NCI-H1436 treated with DMSO at 0.1 percent for 48 hours (cell line): ENCODE measurements at regions not wholly inside any gene's neighbourhood (a gene's known extent, or its start where the extent isn't known, plus 50 kb on each side); places are given as distances from the start of the nearest gene placed in this dataset.

Experiments used
- DNase-seq: peaks from one replicate; lab custom pipeline; 2025; lab: John Stamatoyannopoulos, UW

DNA sequence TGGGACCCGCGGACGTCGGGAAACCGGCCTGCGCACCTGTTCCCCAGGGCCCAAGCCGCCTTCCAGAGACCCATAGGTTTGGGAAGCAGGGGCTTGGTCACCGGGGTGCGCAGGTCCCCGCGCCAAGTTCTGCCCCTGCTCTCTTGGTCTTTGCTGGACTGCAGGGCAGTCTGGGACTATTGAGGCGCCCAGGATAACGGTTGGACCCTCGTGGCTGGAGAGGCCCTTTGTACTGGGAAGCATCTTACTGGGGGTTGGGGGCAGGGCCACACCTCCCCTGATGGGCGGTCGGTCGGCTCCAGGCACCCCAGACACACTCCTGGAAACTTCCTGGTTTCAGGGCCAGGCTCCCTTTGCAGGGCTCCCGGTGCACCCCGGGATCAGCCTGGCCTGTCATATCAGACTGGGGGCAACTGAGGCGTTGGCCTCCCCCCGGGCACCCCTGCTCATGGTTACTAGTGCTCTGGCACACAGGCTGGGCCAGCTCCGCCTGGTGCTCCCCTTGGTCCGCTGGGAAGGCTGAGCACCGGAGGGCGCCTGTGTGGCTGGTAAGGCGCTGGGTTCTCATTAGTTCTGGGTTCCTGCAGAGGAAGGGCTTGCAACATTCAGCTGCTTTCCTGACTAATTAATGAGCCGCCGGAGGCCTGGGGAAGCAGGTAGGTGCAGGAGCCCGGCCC is 1250.5 kb downstream of the BRD1 start:
- no peak for DNase-seq

DNA sequence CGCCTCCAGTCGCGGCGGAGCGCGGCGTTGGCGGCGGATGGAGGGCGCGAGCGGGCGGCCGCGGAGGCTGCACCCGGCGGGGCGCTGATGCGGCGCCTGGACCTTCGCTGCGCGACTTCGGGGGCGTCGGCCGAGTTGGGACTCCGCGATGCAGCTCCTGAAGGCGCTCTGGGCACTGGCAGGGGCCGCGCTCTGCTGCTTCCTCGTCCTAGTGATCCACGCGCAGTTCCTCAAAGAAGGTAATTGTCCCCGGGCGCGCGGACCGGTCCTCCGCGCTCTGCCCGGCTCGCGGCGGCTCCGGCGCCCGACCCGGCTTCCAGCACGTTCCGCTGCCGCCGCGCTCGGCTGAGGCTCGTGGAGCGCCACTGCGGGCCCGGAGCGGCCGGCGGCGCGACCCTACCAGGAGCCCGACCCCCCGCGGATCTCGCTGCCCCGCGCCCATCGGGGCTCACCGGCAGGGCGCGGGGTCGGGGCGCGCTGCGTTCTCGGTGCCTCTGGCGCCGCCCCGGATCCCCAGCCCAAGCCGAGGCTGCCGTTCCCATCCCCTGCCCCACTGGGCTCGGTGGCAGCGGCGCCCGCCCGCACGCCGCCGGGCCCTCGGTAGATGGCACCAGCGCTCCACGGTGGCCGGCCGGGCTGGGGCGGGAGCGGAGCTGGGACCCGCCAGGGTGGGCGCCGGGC is 1251.2 kb downstream of the BRD1 start:
- no peak for DNase-seq

DNA sequence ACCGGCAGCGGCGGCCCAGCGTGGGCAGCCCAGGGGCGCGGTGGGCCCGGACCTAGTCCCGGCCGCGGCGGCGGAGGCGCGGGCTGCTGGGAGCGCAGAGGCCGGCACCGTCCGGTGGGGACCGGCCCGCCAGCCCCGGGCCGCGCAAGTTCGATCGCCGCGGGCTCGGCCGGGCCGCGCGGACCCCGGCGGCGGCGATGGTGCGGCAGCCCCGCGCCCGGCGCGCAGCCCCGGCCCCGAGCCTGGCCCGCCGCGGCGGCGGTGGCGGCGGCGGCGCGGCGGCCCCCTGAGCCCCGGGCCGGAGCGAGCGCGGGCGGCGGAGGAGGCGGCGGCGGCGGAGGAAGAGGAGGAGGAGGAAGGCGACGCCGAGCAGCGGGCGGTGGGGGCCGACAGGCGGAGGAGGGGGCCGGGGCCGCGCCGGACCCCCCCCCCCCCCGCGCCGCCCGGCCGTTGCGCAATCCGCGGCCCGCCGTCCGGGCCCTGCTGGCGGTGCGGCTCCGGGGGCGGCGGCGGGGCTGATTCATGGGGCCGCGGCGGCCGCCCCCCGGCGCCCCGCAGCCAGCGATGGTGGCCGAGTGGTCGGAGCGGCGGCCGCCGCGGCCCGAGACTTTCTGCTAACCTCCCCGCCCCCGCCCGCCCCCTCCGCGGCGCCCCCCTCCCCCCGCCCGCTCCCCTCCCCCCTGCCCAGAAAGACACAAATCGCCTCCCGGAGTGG is 1251.9 kb downstream of the BRD1 start:
- DNase-seq, result no peak

DNA sequence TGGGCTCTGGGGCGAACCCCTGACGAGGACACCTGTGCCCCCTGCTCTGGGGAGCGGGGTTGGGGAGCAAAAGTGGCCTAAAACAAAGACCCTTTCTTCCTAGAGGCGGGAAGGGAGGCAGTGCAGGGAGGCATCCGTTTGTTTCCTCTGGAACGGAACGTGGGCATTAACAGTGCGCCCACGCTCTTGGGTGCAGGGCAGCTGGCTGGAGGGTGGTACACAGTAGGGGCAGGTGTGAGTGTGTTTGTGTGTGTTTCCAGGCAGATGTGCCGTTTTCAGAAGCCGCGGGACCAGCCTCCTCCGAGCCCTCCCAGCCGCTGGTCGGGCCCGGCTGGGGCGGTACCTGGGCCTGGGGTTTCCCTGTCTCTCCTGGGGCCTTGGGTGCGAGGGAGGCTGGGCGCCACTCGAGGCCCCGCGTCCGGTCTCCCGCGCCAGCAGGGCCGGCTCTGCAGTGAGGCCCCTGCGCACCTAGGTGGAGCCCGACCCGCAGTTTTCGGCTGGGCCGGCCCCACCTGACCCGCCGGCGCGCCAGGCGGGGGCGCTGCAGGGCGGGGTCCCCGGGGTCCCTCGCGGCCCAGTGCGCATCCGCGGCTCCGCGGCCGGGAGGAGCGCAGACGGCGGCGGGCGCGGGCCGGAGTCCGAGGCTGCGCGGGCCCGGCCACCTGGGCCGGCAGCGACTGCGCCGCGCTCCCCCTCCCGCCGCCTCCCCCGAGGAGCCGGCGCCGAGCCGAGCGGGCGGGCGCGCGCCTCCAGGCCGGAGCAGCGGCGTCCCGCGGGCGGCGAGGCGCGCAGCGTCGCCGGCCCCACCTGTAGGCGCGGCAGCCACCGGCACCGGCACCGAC is 1252.7 kb downstream of the BRD1 start:
- DNase-seq, result no peak

DNA sequence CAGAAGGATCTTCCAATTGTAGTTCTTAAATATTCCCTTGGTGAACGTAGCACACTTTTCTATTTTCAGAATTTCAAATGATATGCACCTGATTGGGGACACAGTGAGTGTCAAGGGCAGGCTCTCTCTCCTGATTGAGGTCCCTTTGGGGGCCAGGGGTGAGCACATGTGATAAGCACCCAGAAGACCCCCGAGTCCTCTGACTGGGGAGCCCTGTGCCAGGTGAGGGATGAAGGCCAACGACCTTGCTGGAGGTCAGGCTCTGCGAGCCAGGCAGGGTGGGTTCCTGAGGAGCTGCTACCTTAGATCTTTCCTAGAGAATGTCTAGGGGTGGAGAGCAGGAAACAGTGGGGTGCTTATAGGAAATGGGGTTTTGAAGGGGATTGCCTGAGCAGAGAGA is 1253.9 kb downstream of the BRD1 start:
- DNase-seq, result no peak

DNA sequence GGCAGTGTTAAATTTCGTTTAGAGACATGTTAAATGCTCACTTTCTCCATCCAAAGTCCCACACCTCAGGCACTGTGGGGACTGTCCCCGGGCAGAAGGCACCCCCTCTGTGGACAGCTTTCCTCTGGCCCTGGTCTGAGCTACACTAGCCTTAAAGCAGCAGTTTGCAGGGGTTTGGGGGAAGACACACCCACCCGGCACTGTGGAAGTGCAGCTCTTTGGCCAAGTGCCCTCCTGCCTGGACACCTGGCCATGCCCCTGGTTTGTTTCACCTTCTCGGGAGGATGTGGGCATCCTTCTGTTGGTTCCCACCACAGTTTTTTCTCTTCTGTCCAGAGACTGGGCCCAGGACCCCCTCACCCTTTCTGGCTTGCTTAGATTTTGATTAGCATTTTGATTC is 1254.7 kb downstream of the BRD1 start:
- DNase-seq, result no peak

DNA sequence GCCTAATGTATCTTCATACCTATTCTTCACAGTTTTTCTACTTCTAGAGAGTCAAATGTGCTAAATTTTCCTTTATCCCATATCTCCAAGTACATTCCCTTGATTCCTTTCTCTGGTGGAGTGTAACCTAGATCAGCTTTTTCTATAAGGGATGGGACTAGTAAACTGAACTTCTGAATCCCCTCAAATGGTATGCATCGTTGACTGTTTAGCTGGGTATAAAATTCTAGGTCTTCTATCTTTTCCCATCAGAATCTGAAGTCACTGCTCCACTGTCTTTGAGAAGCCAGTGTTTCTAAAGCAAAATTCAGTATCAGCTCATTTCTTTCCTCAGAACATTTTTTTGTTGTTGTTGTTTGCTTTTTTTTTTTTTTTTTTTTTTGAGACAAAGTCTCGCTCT is 1256.8 kb downstream of the BRD1 start:
- DNase-seq, result no peak

DNA sequence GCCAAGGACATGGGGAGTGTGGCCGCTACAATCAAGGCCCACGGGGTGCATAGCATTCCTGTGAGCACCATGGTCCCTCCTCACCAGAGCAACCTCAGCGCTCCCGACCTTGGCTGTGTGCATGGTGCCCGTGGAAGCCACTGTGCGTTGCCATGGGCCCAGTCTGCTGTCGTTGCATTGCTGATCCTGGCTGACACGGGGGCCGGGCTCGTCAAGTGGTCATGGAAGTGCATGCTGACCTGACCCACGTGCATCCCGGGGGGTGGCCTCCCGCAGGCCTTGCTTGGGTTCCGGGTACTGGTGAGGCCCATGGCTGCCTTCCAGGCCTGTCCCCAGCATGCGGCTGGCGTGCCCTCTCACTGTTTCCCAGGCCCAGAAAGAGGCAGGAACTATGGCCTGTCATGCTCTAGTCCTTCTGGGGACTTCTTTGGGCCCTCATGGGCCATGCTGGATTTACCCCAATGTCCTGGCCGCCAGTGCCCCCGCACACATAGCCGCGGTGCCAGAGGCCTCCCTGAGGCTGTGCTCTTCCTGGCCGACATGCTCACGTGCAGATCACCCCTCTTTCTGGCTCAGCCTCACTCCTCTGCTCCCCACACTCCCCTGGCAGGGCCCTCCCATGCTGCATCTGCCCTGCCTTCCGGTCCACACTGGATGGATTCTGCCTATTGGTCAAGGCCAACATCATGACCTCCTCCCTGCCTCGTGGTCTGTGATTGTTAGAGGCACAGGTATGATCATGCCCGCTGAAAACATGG is 1258.0 kb downstream of the BRD1 start:
- no peak for DNase-seq

DNA sequence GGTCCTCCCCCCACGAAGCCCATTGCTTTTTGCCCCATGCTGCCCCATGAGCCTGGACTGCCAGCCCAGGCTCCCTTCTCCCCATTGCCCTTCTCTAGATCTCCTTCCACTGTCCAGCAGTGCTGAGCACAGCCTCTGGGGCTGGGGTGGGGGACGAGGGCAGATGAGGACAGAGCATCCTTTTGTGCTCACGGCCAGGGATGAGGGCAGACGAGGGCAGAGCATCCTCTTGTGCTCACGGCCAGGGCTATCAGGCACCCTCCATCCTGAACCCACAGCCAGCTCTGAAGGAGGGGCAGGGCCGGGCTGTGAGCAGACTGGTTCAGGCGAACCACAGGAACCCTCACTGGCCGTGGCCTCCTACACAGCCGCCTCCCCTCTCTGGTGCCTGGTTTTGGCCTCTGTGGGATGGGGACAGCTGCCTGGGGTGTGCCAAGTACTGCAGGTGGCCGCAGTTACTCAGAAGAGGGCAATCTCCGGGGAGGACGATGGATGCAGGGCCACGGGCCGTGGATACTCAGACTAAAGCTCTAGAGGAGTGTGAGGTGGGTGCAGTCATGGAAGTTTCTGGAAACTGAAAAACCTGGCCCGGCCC is 1258.8 kb downstream of the BRD1 start:
- DNase-seq, result no peak

DNA sequence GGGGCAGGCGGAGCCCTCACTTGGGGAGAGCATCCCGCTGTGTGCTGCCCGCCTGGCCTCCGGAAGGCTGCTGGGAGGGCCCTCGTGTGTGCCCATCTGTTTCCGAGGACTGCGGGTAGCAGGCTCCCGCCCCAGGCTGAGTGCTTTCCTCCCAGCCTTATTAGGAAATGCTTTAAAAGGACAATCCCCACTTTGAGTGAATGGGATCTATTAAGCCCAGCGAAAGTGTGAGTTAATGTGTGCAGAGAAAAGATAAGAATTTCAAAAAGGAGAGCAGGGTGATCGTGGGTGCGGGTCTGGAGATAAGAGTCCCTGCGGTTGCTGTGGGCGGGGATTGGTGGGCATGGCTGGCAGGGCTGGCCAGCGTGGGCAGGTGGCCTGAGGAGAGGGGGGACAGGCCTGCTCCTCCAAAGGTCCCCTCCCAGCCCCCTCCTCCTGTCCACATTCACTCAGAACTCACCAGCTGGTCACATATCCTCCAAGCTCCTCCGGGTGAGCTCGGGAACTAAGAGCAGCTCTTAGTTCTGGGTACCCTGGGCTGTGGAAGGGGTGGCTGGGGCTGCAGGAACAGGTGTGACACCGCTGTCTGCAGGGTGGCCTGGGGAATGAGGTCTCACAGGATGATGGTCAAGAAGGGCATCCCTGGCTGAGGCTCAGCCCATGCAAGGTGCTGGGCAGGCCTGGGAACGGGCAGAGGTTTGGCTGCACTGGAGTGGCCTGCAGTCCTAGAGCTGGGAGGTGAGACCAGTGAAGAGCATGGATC is 1260.3 kb downstream of the BRD1 start:
- DNase-seq, result no peak

DNA sequence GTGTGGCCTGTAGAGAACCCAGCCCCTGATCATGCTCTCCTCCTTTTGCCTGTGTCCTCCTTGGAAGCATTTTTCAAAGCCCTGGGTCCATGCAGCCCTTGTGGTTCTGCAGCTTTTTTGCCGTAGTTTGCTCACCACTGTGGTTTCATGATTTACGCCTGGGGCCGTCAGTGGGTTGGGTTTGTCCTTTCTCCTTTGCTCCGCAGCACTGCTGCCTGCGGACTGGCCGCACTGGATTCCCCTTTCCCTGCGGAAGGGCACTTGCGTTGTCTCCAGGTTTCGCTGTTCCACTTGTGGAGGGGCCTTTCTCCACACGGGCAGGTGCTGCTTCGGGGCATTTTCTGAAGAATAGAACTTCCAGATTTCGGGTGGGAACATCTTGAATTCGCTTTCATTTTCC is 1260.9 kb downstream of the BRD1 start:
- no peak for DNase-seq

DNA sequence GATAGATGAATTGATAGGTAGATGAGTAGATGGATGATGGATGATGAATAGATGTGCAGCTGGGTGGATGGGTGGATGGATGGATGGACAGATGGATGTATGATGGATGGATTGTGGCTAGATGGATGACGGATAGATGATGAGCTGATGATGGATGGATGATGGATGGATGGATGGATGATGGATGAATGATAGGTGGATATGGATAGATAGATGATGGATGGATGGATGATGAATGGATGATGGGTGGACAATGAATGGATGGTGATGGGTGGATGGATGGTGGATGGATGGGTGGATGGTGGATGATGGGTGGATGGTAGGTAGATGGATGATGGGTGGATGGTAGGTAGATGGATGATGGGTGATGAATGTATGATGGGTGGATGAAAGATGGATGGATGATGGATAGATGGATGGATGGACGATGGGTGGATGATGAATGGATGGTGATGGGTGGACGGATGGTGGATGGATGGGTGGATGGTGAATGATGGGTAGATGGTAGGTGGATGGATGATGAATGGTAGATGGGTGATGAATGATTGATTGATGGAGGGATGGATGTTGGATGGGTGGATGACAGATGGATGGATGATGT is 1261.7 kb downstream of the BRD1 start:
- DNase-seq, result no peak

DNA sequence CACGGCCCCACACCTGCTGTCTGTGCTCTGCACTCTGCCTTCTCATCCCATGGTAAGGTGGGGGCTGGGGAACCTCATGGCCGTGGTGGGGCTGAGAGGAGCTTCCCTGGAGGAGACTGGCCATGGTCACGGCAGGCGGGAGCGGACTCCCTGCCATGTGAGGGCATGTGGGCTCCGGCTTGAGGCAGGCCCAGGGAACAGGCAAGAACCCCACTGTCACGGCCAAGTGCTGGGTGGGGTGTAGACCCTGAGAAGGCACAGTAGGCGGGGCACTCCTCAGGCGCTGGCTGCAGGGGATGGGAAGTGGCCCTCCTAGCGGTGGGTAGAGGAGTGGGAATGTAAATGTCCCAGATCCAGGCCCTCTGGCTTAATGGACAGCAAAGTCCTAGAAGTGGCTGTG is 1262.7 kb downstream of the BRD1 start:
- no peak for DNase-seq

DNA sequence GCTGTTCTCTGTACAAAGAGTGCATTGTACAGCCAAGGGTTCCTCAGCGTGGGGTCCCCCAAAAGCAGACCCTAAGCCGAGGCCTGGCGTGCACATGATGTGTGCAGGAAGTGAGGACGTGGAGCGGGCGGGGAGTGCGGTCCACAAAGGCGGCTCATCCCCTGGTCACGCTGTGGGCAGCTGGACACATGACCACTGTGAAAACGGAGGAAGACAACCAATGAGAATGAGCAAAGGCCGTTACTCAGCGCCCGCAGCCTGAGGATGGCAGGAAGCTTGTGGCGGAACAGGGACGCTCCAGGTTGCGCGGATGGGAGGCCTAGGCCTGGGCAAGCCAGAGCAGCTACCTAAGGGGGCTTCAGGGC is 1263.7 kb downstream of the BRD1 start:
- DNase-seq, result no peak

DNA sequence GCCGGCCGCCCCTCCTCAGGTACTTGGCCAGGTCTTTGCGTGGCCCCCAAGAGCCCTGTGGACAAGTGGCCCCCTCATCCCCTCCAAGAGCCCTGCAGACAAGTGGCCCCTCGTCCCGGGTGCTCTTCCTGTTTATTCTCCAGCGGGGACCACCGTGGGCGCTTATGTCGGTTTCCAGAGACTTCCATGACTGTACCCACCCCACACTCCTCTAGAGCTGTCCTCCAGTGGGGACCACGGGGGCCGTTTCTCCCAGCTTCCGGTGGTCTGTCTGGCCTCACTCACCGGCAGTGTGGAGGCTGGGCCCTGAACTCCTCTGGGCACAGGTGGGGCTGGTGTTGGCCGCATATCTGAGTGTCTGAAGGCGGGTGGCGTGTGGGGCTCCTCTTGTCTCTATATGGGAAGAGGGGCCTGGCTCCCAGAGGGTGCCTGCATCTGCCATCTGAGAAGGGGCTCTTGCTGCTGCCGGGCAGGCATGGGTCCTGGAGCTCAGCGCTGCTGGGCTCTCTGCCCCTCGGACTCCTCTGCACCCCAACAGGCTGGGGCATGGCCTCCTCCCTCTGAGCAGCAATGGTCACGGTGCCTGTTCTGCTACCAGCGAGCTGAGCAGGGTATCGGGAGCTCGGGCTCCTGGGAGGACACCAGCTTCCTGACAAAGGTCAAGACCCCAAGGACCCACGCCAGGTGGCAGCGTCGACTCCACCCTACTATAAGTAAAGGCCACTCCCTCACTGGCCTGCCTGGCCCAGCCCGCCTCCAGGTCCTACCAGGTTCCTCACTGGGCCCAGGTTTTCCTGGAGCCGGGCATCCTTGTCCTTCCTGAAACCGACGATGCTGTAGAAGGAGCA is 1264.3 kb downstream of the BRD1 start:
- no peak for DNase-seq

DNA sequence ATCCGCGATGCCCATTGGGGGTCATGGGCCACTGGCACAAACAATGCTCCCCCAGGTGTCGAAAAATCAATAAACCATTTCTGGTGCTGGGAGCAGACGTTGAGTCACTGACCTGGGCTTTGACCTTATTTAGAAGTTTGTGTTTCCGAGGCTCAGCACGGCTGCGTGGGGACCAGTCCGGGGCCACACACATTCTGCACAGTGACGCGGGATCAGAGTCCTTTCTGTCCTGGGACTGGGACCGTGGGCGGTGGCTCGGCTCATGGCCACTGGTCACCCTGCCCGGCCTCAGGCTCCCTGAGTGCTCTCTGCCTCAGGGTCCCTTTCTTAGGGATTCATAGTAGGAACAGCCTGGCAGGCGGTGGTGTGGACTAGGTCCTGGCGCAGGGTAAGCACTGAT is 1266.0 kb downstream of the BRD1 start:
- DNase-seq, result no peak

DNA sequence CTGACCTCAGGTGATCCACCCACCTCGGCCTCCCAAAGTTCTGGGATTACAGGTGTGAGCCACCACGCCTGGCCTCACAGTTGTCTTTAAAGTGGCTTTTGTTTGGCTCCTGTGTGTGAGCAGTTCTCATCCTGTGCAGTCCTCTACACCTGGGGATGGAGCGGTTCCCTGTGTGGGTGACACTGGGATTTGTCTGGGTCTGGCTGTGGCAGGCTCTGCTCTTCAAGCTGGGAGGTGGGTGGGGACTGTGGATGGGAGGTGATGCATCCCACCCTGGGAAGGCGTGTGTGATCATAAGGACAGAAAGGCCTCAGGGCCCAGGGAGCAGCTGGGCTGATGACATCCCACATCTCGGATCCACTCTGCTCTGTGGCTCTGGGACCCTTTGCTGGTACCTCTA is 1266.8 kb downstream of the BRD1 start:
- DNase-seq, result no peak

DNA sequence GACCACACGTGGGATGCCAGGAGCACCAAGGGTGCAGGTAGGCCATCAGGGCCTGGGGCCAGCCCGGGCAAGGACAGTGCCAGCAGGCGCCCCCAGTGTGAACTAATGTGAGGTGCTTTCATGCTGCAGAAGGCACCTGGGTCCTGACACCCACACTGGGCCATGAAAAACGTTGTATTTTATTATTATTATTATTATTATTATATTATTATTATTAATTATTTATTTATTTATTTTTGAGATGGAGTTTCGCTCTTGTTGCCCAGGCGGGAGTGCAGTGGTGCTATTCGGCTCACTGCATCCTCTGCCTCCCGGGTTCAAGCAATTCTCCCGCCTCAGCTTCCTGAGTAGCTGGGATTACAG is 1267.3 kb downstream of the BRD1 start:
- DNase-seq, result no peak

DNA sequence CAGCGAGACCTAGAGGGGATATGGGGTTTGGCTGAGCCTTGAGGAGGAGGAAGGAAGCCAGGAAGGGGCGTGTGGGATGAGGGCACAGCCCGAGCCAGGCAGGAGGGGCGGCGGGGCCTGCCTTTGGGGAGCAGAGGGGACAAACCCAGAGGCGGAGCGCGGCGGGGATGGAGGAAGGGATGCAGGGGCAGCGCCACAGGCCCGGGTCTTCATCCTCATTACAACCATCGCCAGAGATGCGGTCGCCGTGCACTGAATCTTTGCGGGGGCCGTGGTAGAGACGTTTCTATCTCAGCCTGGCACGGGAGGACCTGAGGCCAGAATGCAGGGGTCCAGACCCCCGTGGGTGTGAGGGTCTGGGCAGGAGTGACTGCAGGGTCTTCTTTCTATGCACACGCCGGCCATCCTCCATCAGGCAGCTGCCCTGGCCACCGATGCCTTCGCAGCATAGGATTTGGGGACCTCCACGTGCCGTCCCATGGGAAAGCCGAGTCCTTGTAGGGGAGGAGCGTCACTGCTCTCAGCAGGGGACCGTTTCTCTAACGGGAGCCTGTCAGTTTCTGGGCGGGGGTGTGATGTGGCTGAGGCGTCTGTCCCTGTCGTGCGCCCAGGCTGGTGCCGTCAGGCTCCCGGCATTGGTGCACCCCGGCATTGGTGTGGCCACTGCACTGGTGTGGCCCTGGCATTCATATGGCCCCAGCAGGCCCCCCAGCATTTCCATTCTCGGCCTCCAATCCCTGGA is 1267.9 kb downstream of the BRD1 start:
- DNase-seq, result no peak
